Suprapubic skin (tissue), 3 donors: ENCODE measurements at regions not wholly inside any gene's neighbourhood (a gene's known extent, or its start where the extent isn't known, plus 50 kb on each side); places are given as distances from the start of the nearest gene placed in this dataset.

Experiments
- CTCF ChIP-seq, 2 donors: fragments of 200-600 bp in 1 of 2; fragments of 450-650 bp in 1 of 2; sonication (generic) in 1 of 2; IDR thresholded peaks; one replicate each; pipeline ENCODE4 v1.5.1; 2016 to 2019; ENCODE audit warnings: antibody characterized with exemption in 2 of 2, mild to moderate bottlenecking in 1 of 2, moderate library complexity in 1 of 2
- POLR2A ChIP-seq, 2 donors: fragments of 450-650 bp; IDR thresholded peaks; one replicate each; pipeline ENCODE4 v1.6.1; 2017; ENCODE audit warnings: antibody characterized with exemption in 2 of 2, mild to moderate bottlenecking in 2 of 2, moderate library complexity in 2 of 2

GRCh38 chr2:19545507-19545906 lies 187.1 kb upstream of the OSR1 start:
- TF ChIP-seq POLR2A (IDR thresholded peaks at IDR 0.05): no peak
- no peak for TF ChIP-seq CTCF (IDR thresholded peaks at IDR 0.05)
